ENCODE measurements at regions not wholly inside any gene's neighbourhood (a gene's known extent, or its start where the extent isn't known, plus 50 kb on each side); places are given as distances from the start of the nearest gene placed in this dataset.

- TF ChIP-seq ZNF462 (CRISPR knock-in tag; IDR thresholded peaks at IDR 0.05) (no peak), EZH2phosphoT487 (IDR thresholded peaks at IDR 0.05; ENCODE audit: unreplicated experiment) (no peak)
Observed at GRCh38 chr16:13517841-13518240, 402.1 kb upstream of the ERCC4 start (continued).

- Mint-ChIP-seq H3K27me3 (ENCODE audit: insufficient read depth, low read depth, poor library complexity) (peaks cover 9% of the 10 kb centered on the region), H3K9me3 (peaks cover 11% of the 10 kb centered on the region; the same call in 1 of the 3 replicates), H3K27ac (no peak overlapping the region), H3K4me1 (peaks cover 31% of the 10 kb centered on the region), H3K4me3 (no peak overlapping the region), H3K36me3 (ENCODE audit: low read depth) (peaks cover 14% of the 10 kb centered on the region; the same call in 2 of the 3 replicates)
- no peak for ATAC-seq
- H3K27ac ChIP-seq (ENCODE audit: low read depth): no peak overlapping the region
- no peak overlapping the region for H3K4me2 ChIP-seq
- TF ChIP-seq, protein P1, sequence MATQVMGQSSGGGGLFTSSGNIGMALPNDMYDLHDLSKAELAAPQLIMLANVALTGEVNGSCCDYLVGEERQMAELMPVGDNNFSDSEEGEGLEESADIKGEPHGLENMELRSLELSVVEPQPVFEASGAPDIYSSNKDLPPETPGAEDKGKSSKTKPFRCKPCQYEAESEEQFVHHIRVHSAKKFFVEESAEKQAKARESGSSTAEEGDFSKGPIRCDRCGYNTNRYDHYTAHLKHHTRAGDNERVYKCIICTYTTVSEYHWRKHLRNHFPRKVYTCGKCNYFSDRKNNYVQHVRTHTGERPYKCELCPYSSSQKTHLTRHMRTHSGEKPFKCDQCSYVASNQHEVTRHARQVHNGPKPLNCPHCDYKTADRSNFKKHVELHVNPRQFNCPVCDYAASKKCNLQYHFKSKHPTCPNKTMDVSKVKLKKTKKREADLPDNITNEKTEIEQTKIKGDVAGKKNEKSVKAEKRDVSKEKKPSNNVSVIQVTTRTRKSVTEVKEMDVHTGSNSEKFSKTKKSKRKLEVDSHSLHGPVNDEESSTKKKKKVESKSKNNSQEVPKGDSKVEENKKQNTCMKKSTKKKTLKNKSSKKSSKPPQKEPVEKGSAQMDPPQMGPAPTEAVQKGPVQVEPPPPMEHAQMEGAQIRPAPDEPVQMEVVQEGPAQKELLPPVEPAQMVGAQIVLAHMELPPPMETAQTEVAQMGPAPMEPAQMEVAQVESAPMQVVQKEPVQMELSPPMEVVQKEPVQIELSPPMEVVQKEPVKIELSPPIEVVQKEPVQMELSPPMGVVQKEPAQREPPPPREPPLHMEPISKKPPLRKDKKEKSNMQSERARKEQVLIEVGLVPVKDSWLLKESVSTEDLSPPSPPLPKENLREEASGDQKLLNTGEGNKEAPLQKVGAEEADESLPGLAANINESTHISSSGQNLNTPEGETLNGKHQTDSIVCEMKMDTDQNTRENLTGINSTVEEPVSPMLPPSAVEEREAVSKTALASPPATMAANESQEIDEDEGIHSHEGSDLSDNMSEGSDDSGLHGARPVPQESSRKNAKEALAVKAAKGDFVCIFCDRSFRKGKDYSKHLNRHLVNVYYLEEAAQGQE (IDR thresholded peaks at IDR 0.05; ENCODE audit: unreplicated experiment): no peak
- TF ChIP-seq EZH2phosphoT487 (IDR thresholded peaks at IDR 0.05; ENCODE audit: unreplicated experiment): no peak
- no peak for TF ChIP-seq CTCF (conservative IDR thresholded peaks at IDR 0.05; ENCODE audit: low read depth in 2 of 2)
- TF ChIP-seq ZNF114 (CRISPR knock-in tag; IDR thresholded peaks at IDR 0.05): no peak
- no peak for TF ChIP-seq NANOG (IDR thresholded peaks at IDR 0.05; ENCODE audit: borderline replicate concordance)
- TF ChIP-seq CREB1 (CRISPR knock-in tag; IDR thresholded peaks at IDR 0.05; ENCODE audit: low read depth): no peak
- TF ChIP-seq JUNB (IDR thresholded peaks at IDR 0.05; ENCODE audit: unreplicated experiment): no peak
- TF ChIP-seq, protein P2, sequence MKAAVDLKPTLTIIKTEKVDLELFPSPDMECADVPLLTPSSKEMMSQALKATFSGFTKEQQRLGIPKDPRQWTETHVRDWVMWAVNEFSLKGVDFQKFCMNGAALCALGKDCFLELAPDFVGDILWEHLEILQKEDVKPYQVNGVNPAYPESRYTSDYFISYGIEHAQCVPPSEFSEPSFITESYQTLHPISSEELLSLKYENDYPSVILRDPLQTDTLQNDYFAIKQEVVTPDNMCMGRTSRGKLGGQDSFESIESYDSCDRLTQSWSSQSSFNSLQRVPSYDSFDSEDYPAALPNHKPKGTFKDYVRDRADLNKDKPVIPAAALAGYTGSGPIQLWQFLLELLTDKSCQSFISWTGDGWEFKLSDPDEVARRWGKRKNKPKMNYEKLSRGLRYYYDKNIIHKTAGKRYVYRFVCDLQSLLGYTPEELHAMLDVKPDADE (IDR thresholded peaks at IDR 0.05): no peak
- TF ChIP-seq EZH2 (IDR thresholded peaks at IDR 0.05; ENCODE audit: low read depth, unreplicated experiment): no peak
- DNase-seq (ENCODE audit: low spot score): no peak
- H3K4me3 ChIP-seq: no peak overlapping the region
- H4K20me1 ChIP-seq (replicated peaks; ENCODE audit: insufficient read depth): no peaks in the 10 kb centered on the region
- no peaks in the 10 kb centered on the region for H3K27me3 ChIP-seq (ENCODE audit: insufficient read depth)
- no peaks in the 10 kb centered on the region for H3K36me3 ChIP-seq (ENCODE audit: insufficient read depth)
- H2AFZ ChIP-seq: no peak overlapping the region
- no peaks in the 10 kb centered on the region for H3K79me2 ChIP-seq (replicated peaks; ENCODE audit: insufficient read depth)
- H3K4me1 ChIP-seq (ENCODE audit: insufficient read depth): peaks cover 24% of the 10 kb centered on the region
- H3F3A ChIP-seq (replicated peaks; ENCODE audit: low read depth): no peaks in the 10 kb centered on the region
- peaks cover 9% of the 10 kb centered on the region; the same call in 1 of the 2 replicates for H3K9me2 ChIP-seq (ENCODE audit: insufficient read depth)
Observed at GRCh38 chr16:13519871-13520270, 400.1 kb upstream of the ERCC4 start.
